Left cardiac atrium (tissue), 4 donors: ENCODE measurements at regions not wholly inside any gene's neighbourhood (a gene's known extent, or its start where the extent isn't known, plus 50 kb on each side); places are given as distances from the start of the nearest gene placed in this dataset.
A peak's percentile ranks its signal among the peaks of the same experiment; 100 is the strongest.

Experiments
- ATAC-seq, 2 donors: fragments of 200-7000 bp; cut with Tn5 transposase; one replicate each; pipeline ENCODE4 v1.9.1; 2020; ENCODE audit warnings: mild to moderate bottlenecking in 2 of 2, moderate library complexity in 2 of 2
- DNase-seq: peaks from one replicate; pipeline ENCODE4 v3.0.0-alpha.2; 2020
- intact Hi-C, 2 donors: fragments of 100-400 bp; cut with DNase I; formaldehyde crosslinking; loops; one replicate each; pipeline versions ENCODE4 v1.14.1 to v1.15.1; 2022 to 2023
- donor health status: DM: no; HTN: yes; CAD: no.
- donor health status: DM: no; HTN: yes; CAD: no; lungs with severe emphysema.
- donor health status: DM: yes; HTN: yes; CAD: no.
- donor health status: Dilated cardiomyopathy.

GRCh38 chr2:105600037-105600442, 144.7 kb upstream of the NCK2 start:
- no peak for DNase-seq
- intact Hi-C loops = no loop called here
- no peak for ATAC-seq

GRCh38 chr2:105598829-105599698, 145.6 kb upstream of the NCK2 start:
- intact Hi-C loops = no loop called here
- ATAC-seq = no peak
- DNase-seq = no peak

- ATAC-seq = peak in 1 of 2 donors; percentile 25
- no peak for DNase-seq
- intact Hi-C loops = no loop called here
These were observed 146.6 kb upstream of the NCK2 start for GRCh38 chr2:105597806-105598803.

GRCh38 chr2:105597011-105597805, 147.5 kb upstream of the NCK2 start:
- intact Hi-C loops = no loop called here
- no peak for ATAC-seq
- DNase-seq = no peak

GRCh38 chr2:105596411-105596921, 148.2 kb upstream of the NCK2 start:
- intact Hi-C loops = no loop called here

DNA sequence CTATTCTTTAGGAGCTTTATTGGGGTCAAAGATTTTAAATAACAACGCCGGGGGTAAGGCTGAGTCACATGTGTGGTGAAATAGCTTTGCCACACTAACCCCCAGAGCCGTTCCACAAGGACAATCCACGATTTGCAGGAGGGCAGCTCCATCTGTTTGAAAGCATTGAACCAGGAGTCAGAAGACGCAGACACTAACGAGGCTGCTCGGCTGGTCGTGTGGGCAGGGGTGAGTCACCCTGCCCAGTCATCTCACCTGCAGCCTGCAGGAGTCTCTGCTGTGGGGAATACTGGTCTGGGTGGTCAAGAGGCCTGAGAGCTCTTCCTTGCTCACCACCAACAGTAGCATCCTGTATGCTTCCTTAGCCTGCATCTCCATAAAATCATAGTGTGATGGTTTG, 149.2 kb upstream of the NCK2 start:
- intact Hi-C loops = no loop called here
- no peak for DNase-seq
- no peak for ATAC-seq

More at GRCh38 chr2:105596411-105596921, 148.2 kb upstream of the NCK2 start:
- no peak for ATAC-seq
- no peak for DNase-seq

DNA sequence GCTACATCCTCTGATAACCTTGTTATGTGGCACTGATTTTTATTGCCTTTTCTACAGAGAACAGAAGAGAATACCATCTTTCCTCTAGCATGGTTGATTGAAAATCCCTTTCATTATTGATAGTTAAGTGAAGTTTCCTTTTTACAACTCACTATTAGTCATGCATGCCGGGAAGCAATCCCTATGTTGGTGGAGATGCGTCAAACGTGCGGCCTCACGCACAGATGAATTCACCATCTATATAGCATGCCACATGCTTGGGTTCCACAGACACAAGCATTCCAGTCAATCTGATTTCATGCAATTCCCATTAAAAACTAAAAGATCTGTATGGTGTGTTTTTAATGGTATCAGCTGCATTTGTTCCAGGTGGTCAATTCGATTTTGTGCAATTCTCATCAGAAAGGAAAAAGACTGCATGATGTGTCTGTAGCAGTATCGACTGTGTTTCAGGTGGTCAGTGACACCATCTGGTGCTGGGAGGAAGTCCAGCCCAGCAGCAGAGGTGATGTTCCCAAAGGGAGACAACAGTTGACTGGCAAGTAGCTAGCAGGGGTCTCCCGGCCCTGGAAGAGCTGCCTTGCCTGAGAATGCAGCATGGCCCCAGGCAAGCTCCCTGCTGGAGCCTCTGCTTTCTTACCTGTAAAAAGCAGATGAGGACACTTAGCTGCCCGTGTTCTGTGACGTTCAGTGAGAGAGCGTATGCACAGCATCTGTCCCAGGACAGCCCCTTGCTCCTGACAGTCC, 151.3 kb upstream of the NCK2 start:
- ATAC-seq (no peak), DNase-seq (no peak)
- intact Hi-C loops = no loop called here

- ATAC-seq (peak; percentile 56 to 75), DNase-seq (no peak)
- intact Hi-C loops = no loop called here
These were observed 152.4 kb upstream of the NCK2 start for GRCh38 chr2:105592288-105592687.

GRCh38 chr2:105590780-105591660, 153.7 kb upstream of the NCK2 start:
- DNase-seq (no peak), ATAC-seq (no peak)
- intact Hi-C loops = no loop called here

- ATAC-seq (no peak), DNase-seq (no peak)
- intact Hi-C loops = no loop called here
These were observed 156.1 kb upstream of the NCK2 start for GRCh38 chr2:105588581-105588980.

- no peak for DNase-seq
- ATAC-seq = no peak
- intact Hi-C loops = no loop called here
These were observed 157.1 kb upstream of the NCK2 start for GRCh38 chr2:105587637-105588036.

DNA sequence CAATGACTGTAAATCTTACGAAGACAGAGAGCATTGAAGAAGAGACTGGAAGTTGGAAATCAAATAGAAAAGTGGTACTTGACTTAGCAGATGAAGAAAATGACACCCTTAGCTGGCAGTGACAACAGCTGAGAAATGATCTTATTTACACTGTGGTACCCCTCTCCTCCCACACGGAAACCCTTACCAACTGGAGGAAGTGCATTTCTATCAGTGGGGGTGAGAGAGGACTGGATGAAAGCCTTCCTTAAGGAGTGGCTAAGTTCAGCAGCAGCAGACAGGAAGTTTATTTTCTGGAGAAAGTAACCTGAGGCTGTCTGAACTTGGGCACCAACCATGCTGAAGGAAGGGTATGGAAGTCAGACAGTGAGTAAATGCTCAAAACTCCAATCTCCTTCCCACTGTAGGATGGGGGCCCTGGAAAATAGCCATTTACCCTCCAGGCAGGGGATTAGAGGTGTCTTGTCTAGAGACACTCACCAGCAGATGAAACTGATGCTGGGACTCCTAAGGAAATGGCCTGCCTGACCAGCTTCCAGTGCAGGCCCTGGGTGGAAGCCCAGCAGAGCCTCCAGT, 160.2 kb upstream of the NCK2 start:
- intact Hi-C loops = no loop called here

DNA sequence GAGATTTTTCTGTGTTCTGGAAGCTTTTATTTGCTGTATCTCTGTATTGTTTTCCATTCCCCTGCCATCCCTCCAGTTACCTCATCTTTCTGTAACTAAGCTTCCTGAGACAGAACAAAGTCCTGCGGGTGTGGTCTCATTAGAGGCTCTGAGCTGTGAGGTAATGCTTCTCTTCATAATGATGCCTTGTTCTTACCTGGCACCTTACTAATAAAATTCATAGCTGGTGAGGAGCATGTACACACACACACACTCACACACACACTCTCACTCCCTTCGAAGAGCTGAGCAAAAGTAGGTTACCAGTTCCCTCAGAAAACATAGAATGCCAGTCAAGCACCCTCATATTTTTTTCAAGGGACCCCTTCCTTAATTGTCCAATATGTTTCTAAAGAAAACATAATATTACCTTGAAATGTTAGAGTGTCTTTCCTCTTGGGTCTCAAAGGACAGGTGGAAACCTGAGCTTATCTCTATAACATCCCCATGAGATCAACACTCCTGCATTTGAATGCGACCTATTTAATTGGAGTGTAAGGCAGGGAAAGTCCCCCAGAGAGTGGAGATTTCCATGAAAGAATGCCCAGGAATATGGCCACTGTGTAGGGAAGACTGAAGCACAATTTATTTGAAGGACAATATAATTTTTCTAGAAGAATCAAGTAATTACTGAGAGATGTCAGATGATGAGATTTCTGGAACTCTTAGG, 161.6 kb upstream of the NCK2 start:
- ATAC-seq = no peak
- intact Hi-C loops = no loop called here
- DNase-seq = no peak

More for the DNA sequence above, 160.2 kb upstream of the NCK2 start:
- no peak for DNase-seq
- no peak for ATAC-seq

GRCh38 chr2:105581555-105581944, 163.2 kb upstream of the NCK2 start:
- intact Hi-C loops = no loop called here
- DNase-seq (no peak), ATAC-seq (no peak)

- intact Hi-C loops = no loop called here
- no peak for ATAC-seq
- no peak for DNase-seq
These were observed 163.7 kb upstream of the NCK2 start for GRCh38 chr2:105580870-105581554.

GRCh38 chr2:105580216-105580615, 164.5 kb upstream of the NCK2 start:
- intact Hi-C loops = no loop called here
- ATAC-seq (no peak), DNase-seq (no peak)
